Retinal pigment epithelial cell (primary cell): ENCODE measurements at regions not wholly inside any gene's neighbourhood (a gene's known extent, or its start where the extent isn't known, plus 50 kb on each side); places are given as distances from the start of the nearest gene placed in this dataset.

ENCODE experiments used
- DNase-seq: peaks from one replicate; pipeline ENCODE4 v3.0.0-alpha.2; 2010; ENCODE audit warnings: low read depth
- H3K4me3 ChIP-seq: 2 replicates; pipeline ENCODE4 v1.5.1; 2011; ENCODE audit warnings: mild to moderate bottlenecking, low read length, control low read depth, moderate library complexity
- TF ChIP-seq, protein P1 (sequence below): conservative IDR thresholded peaks from 2 replicates; pipeline ENCODE4 v1.5.1; 2011; ENCODE audit warnings: low read depth, low read length, control low read depth, inconsistent platforms

GRCh38 chr16:55242667-55243066 lies 81.3 kb upstream of the IRX6 start:
- TF ChIP-seq, protein P1, sequence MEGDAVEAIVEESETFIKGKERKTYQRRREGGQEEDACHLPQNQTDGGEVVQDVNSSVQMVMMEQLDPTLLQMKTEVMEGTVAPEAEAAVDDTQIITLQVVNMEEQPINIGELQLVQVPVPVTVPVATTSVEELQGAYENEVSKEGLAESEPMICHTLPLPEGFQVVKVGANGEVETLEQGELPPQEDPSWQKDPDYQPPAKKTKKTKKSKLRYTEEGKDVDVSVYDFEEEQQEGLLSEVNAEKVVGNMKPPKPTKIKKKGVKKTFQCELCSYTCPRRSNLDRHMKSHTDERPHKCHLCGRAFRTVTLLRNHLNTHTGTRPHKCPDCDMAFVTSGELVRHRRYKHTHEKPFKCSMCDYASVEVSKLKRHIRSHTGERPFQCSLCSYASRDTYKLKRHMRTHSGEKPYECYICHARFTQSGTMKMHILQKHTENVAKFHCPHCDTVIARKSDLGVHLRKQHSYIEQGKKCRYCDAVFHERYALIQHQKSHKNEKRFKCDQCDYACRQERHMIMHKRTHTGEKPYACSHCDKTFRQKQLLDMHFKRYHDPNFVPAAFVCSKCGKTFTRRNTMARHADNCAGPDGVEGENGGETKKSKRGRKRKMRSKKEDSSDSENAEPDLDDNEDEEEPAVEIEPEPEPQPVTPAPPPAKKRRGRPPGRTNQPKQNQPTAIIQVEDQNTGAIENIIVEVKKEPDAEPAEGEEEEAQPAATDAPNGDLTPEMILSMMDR, result no peak
- H3K4me3 ChIP-seq, result no peak overlapping the region
- DNase-seq, result no peak

GRCh38 chr16:55248058-55248457 lies 75.9 kb upstream of the IRX6 start:
- TF ChIP-seq, protein P1, result no peak
- no peak overlapping the region for H3K4me3 ChIP-seq
- no peak for DNase-seq

GRCh38 chr16:55248494-55248893 lies 75.5 kb upstream of the IRX6 start:
- DNase-seq, result no peak
- TF ChIP-seq, protein P1, result no peak

GRCh38 chr16:55249361-55249760 lies 74.6 kb upstream of the IRX6 start:
- no peak overlapping the region for H3K4me3 ChIP-seq
- TF ChIP-seq, protein P1, result no peak
- no peak for DNase-seq

More at GRCh38 chr16:55248494-55248893, 75.5 kb upstream of the IRX6 start:
- no peak overlapping the region for H3K4me3 ChIP-seq

DNA sequence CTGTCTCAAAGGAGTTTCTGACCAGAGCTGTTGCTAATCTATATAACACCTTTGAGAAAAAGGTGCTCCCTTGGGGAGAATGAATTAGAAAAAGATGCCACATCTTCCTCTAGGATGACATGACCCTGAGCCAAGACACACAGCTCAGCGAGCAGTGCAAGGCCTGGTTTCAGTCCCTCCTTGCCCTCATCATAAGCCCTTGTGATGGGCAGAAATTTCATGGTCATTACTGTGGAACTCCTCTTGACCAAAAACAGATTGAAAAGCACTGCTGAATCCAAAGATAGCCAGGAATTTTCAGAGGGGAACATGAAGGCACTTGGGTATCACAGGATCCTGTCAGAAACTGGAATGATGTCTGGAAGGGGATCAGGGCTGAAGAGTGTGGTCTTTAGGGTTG lies 74.1 kb upstream of the IRX6 start:
- DNase-seq, result no peak
- H3K4me3 ChIP-seq, result no peak overlapping the region
- TF ChIP-seq, protein P1, result no peak

GRCh38 chr16:55250701-55251100 lies 73.3 kb upstream of the IRX6 start:
- no peak for DNase-seq
- H3K4me3 ChIP-seq, result no peak overlapping the region
- TF ChIP-seq, protein P1, result no peak

DNA sequence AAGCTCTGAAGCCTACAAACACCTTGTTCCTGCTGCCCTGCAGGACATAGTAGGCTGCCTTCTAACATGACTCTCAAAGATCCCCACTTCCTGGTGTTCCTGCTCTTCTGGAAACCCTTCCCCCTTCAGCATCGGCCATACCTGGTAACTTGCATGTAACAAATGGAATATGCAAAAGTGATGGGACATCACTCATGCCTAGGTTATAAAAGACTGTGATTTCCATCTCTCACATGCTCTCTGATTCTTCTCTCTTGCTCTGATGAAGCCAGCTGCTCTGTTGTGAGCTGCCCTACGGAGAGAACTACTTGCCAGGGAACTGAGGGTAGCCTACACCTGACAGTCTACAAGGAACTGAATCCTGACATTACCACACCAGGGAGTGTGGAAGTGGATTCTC lies 72.9 kb upstream of the IRX6 start:
- H3K4me3 ChIP-seq, result no peak overlapping the region
- DNase-seq, result no peak
- TF ChIP-seq, protein P1, result no peak
